Sigmoid colon (tissue), 6 donors: ENCODE measurements at regions not wholly inside any gene's neighbourhood (a gene's known extent, or its start where the extent isn't known, plus 50 kb on each side); places are given as distances from the start of the nearest gene placed in this dataset.

ENCODE experiments used
- DNase-seq: peaks from one replicate; pipeline ENCODE4 v3.0.0-alpha.2; 2019
- H3K27ac ChIP-seq, 4 donors: fragments of 200-600 bp; sonication (generic); one replicate each; pipeline ENCODE4 v1.5.1; 2016 to 2019; ENCODE audit warnings: mild to moderate bottlenecking in 1 of 4
- H3K27me3 ChIP-seq, 3 donors: fragments of 200-600 bp; sonication (generic); one replicate each; pipeline ENCODE4 v1.5.1; 2019; ENCODE audit warnings: mild to moderate bottlenecking in 1 of 3
- H3K36me3 ChIP-seq, 4 donors: fragments of 200-600 bp; sonication (generic); one replicate each; pipeline ENCODE4 v1.5.1; 2016 to 2019
- H3K4me1 ChIP-seq, 4 donors: fragments of 200-600 bp; sonication (generic); one replicate each; pipeline ENCODE4 v1.5.1; 2017 to 2019
- H3K4me3 ChIP-seq, 4 donors: fragments of 200-600 bp; sonication (generic); one replicate each; pipeline ENCODE4 v1.5.1; 2017 to 2019; ENCODE audit warnings: mild to moderate bottlenecking in 2 of 4, moderate library complexity in 1 of 4
- H3K9me3 ChIP-seq, 4 donors: fragments of 200-600 bp in 3 of 4; sonication (generic) in 3 of 4; one replicate each; pipeline versions ENCODE4 v1.5.1 to v1.6.1; 2013 to 2019
- CTCF ChIP-seq, 4 experiments: fragments of 450-650 bp in 3 of 4; fragments of 200-600 bp in 1 of 4; IDR thresholded peaks; one replicate each; pipeline ENCODE4 v1.5.1; 2016 to 2019; ENCODE audit warnings: antibody characterized with exemption in 4 of 4, mild to moderate bottlenecking in 3 of 4, moderate library complexity in 2 of 4
- EP300 ChIP-seq, 4 donors: sonication (generic); formaldehyde crosslinking; IDR thresholded peaks; one replicate each; pipeline ENCODE4 v1.6.1; 2017; ENCODE audit warnings: antibody characterized with exemption in 4 of 4
- POLR2A ChIP-seq, 2 donors: fragments of 450-650 bp; IDR thresholded peaks; one replicate each; pipeline ENCODE4 v1.6.1; 2016; ENCODE audit warnings: antibody characterized with exemption in 2 of 2, mild to moderate bottlenecking in 2 of 2, moderate library complexity in 2 of 2
- POLR2AphosphoS5 ChIP-seq, 4 donors: sonication (generic); formaldehyde crosslinking; IDR thresholded peaks; one replicate each; pipeline ENCODE4 v1.6.1; 2017; ENCODE audit warnings: antibody characterized with exemption in 4 of 4
- WGBS, 2 donors: extraction: QIAGEN DNeasy Blood & Tissue Kit; methylation state at CpG; one replicate each; pipeline ENCODE4 v1.1.7; 2013; 5-methylcytosine and 5-hydroxymethylcytosine counted together
- intact Hi-C: fragments of 100-400 bp; cut with DNase I; formaldehyde crosslinking; loops from one replicate; pipeline ENCODE4 v1.15.1; 2023
- donor health status: healthy with polysubstance abuse.
- donor health status: healthy.

DNA sequence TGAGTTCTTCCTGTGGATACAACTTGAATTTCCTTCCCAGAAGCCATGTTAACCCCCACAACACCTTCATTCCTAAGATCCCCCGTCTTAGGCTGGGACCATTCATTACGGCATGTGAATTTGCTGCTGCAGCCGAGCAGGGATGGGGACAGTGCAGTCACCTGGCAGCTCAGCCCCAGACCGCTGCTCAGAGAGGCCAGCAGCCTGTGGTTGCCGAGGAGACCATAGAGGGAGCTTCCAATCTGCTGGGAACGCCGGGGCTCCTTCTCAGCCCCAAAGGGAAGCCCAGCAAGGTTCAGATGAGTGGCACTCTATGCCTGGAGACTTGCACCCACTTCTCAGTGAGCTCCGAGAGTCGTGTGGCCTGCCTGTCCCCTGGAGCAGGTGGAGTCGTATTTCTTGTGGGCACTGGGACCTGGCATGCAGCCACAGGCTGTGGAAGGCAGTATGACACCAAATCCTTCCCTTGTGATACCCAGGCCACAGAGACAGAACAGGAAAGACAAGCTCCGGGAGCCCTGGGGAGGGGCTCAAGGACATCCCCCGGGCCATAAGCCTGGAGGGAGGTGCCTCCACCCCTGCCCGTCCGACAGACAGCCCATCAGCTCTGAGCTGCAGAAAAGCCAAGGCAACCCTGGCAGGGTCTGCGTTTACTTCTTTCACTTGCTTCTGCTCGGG, 167.3 kb downstream of the FAM43A start:
- H3K36me3 ChIP-seq: no peaks in the 10 kb centered on the region
- no peak overlapping the region for H3K4me3 ChIP-seq
- no peaks in the 10 kb centered on the region for H3K27me3 ChIP-seq
- TF ChIP-seq POLR2AphosphoS5 (IDR thresholded peaks at IDR 0.05) (no peak), POLR2A (IDR thresholded peaks at IDR 0.05) (no peak), EP300 (IDR thresholded peaks at IDR 0.05) (no peak), CTCF (IDR thresholded peaks at IDR 0.05) (no peak)
- no peak overlapping the region for H3K27ac ChIP-seq
- no peak for DNase-seq
- H3K9me3 ChIP-seq: no peaks in the 10 kb centered on the region
- H3K4me1 ChIP-seq: no peaks in the 10 kb centered on the region
- intact Hi-C loops: no loop called here
- WGBS, 2 donors: 54 to 71% methylated on average over 16 of the region's 16 CpGs

DNA sequence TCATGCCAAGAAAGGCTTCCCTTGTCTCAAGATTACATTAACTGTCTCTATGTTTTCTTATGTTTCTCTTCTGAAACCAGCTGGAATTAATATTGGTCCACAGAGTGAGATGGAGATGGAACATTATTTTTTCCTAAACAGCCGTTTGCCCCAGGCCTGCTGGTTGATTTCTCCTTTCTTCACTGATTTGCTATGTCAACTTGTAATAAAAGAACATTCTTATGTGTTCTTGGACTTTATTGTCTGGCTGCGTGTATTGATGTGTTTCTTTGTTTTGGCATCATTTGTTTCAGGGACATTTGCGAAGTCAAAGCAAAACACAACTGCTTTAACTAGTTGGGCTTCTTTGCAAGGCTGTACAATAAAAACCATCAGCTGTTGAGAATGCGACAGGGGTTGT, 168.5 kb downstream of the FAM43A start:
- no peak overlapping the region for H3K4me3 ChIP-seq
- H3K27me3 ChIP-seq: no peaks in the 10 kb centered on the region
- H3K36me3 ChIP-seq: no peaks in the 10 kb centered on the region
- intact Hi-C loops: no loop called here
- TF ChIP-seq POLR2A (IDR thresholded peaks at IDR 0.05): no peak
- no peak for TF ChIP-seq POLR2AphosphoS5 (IDR thresholded peaks at IDR 0.05)
- TF ChIP-seq CTCF (IDR thresholded peaks at IDR 0.05): no peak
- TF ChIP-seq EP300 (IDR thresholded peaks at IDR 0.05): no peak
- no peak overlapping the region for H3K27ac ChIP-seq
- H3K9me3 ChIP-seq: no peaks in the 10 kb centered on the region
- DNase-seq: no peak
- H3K4me1 ChIP-seq: no peaks in the 10 kb centered on the region
- WGBS, 2 donors: 19 to 59% methylated on average over 4 of the region's 4 CpGs

DNA sequence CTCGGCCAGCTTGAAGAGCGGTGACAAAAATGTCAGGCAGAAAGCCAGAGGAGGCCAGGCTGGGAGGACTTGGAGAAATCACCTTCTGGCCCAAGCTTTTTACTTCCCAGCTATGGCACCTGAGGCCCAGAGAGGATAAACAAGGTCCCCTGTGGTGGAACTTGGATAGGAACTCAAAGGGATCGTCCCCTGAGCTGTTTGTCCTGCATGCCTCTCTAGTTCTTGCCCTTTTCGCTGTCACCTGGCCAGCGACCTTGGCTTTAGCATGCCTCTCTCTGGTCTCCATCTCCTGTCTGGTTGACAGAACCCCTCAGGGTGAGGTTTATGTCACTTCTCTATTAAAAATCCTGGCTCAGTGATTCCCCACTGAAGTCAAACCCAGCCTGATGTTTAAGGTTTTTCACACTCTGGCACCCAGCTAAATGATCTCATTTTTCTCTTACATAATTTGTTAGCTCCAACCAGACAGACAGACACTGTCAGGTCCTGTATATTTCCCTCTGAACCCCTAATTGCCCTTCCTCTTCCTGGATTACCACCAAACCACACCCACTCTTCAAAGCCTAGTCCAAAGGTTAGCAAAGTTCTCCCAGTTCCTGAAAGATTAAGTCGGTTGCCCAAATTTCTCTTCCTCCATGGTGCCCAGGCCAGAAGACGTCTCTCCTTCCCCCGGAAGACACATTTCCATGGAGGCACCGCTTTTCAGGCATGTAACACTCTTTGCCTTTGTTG, 169.1 kb downstream of the FAM43A start:
- no peak overlapping the region for H3K27ac ChIP-seq
- H3K4me1 ChIP-seq: no peaks in the 10 kb centered on the region
- H3K36me3 ChIP-seq: no peaks in the 10 kb centered on the region
- TF ChIP-seq CTCF (IDR thresholded peaks at IDR 0.05) (no peak), POLR2A (IDR thresholded peaks at IDR 0.05) (no peak)
- intact Hi-C loops: no loop called here
- no peaks in the 10 kb centered on the region for H3K9me3 ChIP-seq
- WGBS, 2 donors: 38 to 71% methylated on average over 9 of the region's 9 CpGs
- H3K4me3 ChIP-seq: no peak overlapping the region
- no peak for DNase-seq
- no peaks in the 10 kb centered on the region for H3K27me3 ChIP-seq

DNA sequence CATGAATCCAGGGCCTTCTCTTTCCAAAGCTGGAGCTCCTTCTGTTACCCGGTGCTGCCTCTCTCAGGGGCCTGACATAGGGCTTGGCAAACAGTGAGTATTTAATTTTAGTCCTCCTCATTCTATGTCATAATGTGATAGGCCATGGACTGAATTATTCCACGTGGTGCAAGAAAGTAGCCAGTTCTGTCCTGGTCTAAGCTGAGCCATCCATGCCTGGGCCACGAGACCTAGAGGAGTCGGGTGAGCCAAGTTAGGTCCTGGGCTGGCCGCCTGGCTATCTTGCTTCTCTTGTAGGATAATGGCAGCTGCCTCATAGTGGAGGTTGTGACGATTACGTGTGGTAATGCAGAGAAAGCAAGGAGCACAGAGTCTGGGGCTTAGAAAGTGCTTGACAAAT, 170.6 kb downstream of the FAM43A start:
- Histone ChIP-seq H3K36me3 (no peaks in the 10 kb centered on the region), H3K27ac (no peak overlapping the region), H3K9me3 (no peaks in the 10 kb centered on the region), H3K4me1 (no peaks in the 10 kb centered on the region), H3K27me3 (no peaks in the 10 kb centered on the region), H3K4me3 (no peak overlapping the region)
- no peak for DNase-seq
- WGBS, 2 donors: 92 to 95% methylated on average over 7 of the region's 7 CpGs
- TF ChIP-seq CTCF (IDR thresholded peaks at IDR 0.05) (no peak), POLR2AphosphoS5 (IDR thresholded peaks at IDR 0.05) (no peak), POLR2A (IDR thresholded peaks at IDR 0.05) (no peak), EP300 (IDR thresholded peaks at IDR 0.05) (no peak)
- intact Hi-C loops: no loop called here
